ENCODE measurements at regions not wholly inside any gene's neighbourhood (a gene's known extent, or its start where the extent isn't known, plus 50 kb on each side); places are given as distances from the start of the nearest gene placed in this dataset.

DNA sequence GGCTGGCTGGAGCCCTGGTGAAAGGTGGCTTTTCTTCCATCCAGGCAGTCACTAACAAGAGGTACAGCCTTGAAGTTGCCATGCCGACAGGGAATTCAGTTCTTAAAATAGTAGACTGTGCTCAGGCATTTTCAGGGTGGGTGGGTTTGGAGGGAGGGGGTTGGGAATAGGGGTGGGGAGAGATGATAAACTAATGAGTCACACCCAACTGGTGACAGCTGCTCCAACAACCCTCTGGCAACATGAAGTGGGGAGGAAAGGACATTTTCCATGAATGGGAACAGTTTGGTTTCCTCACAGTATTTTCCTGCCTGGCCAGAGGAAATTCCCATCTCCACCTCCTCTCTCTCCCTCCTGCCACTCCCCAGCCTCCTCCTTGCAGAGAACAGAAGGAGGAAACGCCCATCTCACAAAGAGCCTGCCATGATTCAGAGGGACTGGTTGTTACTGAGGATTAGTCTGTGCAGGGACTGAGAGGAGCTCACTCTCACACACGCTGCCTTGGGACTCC lies 113.0 kb upstream of the SLC1A4 start:
- DNase-seq (no peak), ATAC-seq (ENCODE audit: insufficient read depth, low read depth) (no peak)

GRCh38 chr2:64879745-64880144 lies 109.5 kb upstream of the SLC1A4 start:
- Histone ChIP-seq H2AFZ (ENCODE audit: low read depth, low read length) (no peak overlapping the region), H3K4me2 (ENCODE audit: insufficient read depth, low read length) (no peak overlapping the region), H3K27me3 (ENCODE audit: insufficient read depth, low read length, poor library complexity) (no peaks in the 10 kb centered on the region), H3K4me1 (ENCODE audit: insufficient read depth, low read length) (no peaks in the 10 kb centered on the region), H3K4me3 (ENCODE audit: low read depth in 1 of 2, low read length in 2 of 2) (no peak overlapping the region), H3K79me2 (ENCODE audit: insufficient read depth, low read length) (no peaks in the 10 kb centered on the region), H3K9me3 (ENCODE audit: insufficient read depth, low read length, severe bottlenecking) (no peaks in the 10 kb centered on the region), H3K9ac (ENCODE audit: low read depth, low read length) (no peak overlapping the region), H3K27ac (ENCODE audit: low read length) (no peak overlapping the region), H3K36me3 (ENCODE audit: insufficient read depth, low read length) (no peaks in the 10 kb centered on the region), H4K20me1 (ENCODE audit: insufficient read depth, low read length) (no peaks in the 10 kb centered on the region)
- ATAC-seq (ENCODE audit: insufficient read depth, low read depth) (no peak), DNase-seq (no peak)
- TF ChIP-seq, protein P1, sequence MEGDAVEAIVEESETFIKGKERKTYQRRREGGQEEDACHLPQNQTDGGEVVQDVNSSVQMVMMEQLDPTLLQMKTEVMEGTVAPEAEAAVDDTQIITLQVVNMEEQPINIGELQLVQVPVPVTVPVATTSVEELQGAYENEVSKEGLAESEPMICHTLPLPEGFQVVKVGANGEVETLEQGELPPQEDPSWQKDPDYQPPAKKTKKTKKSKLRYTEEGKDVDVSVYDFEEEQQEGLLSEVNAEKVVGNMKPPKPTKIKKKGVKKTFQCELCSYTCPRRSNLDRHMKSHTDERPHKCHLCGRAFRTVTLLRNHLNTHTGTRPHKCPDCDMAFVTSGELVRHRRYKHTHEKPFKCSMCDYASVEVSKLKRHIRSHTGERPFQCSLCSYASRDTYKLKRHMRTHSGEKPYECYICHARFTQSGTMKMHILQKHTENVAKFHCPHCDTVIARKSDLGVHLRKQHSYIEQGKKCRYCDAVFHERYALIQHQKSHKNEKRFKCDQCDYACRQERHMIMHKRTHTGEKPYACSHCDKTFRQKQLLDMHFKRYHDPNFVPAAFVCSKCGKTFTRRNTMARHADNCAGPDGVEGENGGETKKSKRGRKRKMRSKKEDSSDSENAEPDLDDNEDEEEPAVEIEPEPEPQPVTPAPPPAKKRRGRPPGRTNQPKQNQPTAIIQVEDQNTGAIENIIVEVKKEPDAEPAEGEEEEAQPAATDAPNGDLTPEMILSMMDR (IDR thresholded peaks at IDR 0.05; ENCODE audit: borderline replicate concordance, extremely low read depth, low read length, poor library complexity, severe bottlenecking) = no peak
- TF ChIP-seq EZH2 (IDR thresholded peaks at IDR 0.05; ENCODE audit: borderline replicate concordance, low read depth, low read length, severe bottlenecking) = no peak

More for the DNA sequence above, 113.0 kb upstream of the SLC1A4 start:
- no peak overlapping the region for H3K9ac ChIP-seq (ENCODE audit: low read depth, low read length)
- no peaks in the 10 kb centered on the region for H4K20me1 ChIP-seq (ENCODE audit: insufficient read depth, low read length)
- H3K4me3 ChIP-seq (ENCODE audit: low read depth in 1 of 2, low read length in 2 of 2) = no peak overlapping the region
- TF ChIP-seq EZH2 (IDR thresholded peaks at IDR 0.05; ENCODE audit: borderline replicate concordance, low read depth, low read length, severe bottlenecking) = no peak
- no peaks in the 10 kb centered on the region for H3K9me3 ChIP-seq (ENCODE audit: insufficient read depth, low read length, severe bottlenecking)
- H3K79me2 ChIP-seq (ENCODE audit: insufficient read depth, low read length) = no peaks in the 10 kb centered on the region
- no peak overlapping the region for H2AFZ ChIP-seq (ENCODE audit: low read depth, low read length)
- H3K36me3 ChIP-seq (ENCODE audit: insufficient read depth, low read length) = no peaks in the 10 kb centered on the region
- no peaks in the 10 kb centered on the region for H3K27me3 ChIP-seq (ENCODE audit: insufficient read depth, low read length, poor library complexity)
- no peak overlapping the region for H3K27ac ChIP-seq (ENCODE audit: low read length)
- H3K4me2 ChIP-seq (ENCODE audit: insufficient read depth, low read length) = no peak overlapping the region
- peaks cover 3% of the 10 kb centered on the region for H3K4me1 ChIP-seq (ENCODE audit: insufficient read depth, low read length)

- no peaks in the 10 kb centered on the region for H3K79me2 ChIP-seq (ENCODE audit: insufficient read depth, low read length)
- H3K27me3 ChIP-seq (ENCODE audit: insufficient read depth, low read length, poor library complexity) = no peaks in the 10 kb centered on the region
- H3K4me3 ChIP-seq (ENCODE audit: low read depth in 1 of 2, low read length in 2 of 2) = no peak overlapping the region
- ATAC-seq (ENCODE audit: insufficient read depth, low read depth) = no peak
- no peak overlapping the region for H2AFZ ChIP-seq (ENCODE audit: low read depth, low read length)
- no peaks in the 10 kb centered on the region for H3K4me1 ChIP-seq (ENCODE audit: insufficient read depth, low read length)
- H3K9me3 ChIP-seq (ENCODE audit: insufficient read depth, low read length, severe bottlenecking) = no peaks in the 10 kb centered on the region
- no peaks in the 10 kb centered on the region for H4K20me1 ChIP-seq (ENCODE audit: insufficient read depth, low read length)
- no peak for DNase-seq
- H3K9ac ChIP-seq (ENCODE audit: low read depth, low read length) = no peak overlapping the region
- H3K4me2 ChIP-seq (ENCODE audit: insufficient read depth, low read length) = no peak overlapping the region
- no peak overlapping the region for H3K27ac ChIP-seq (ENCODE audit: low read length)
- TF ChIP-seq, protein P1 (IDR thresholded peaks at IDR 0.05; ENCODE audit: borderline replicate concordance, extremely low read depth, low read length, poor library complexity, severe bottlenecking) = no peak
- TF ChIP-seq EZH2 (IDR thresholded peaks at IDR 0.05; ENCODE audit: borderline replicate concordance, low read depth, low read length, severe bottlenecking) = no peak
- no peaks in the 10 kb centered on the region for H3K36me3 ChIP-seq (ENCODE audit: insufficient read depth, low read length)
These were observed 108.8 kb upstream of the SLC1A4 start for GRCh38 chr2:64880193-64880951.

GRCh38 chr2:64881037-64881492 lies 108.1 kb upstream of the SLC1A4 start:
- H3K4me3 ChIP-seq (ENCODE audit: low read depth in 1 of 2, low read length in 2 of 2) = no peak overlapping the region
- ATAC-seq (ENCODE audit: insufficient read depth, low read depth) = no peak
- H3K79me2 ChIP-seq (ENCODE audit: insufficient read depth, low read length) = no peaks in the 10 kb centered on the region
- H3K27me3 ChIP-seq (ENCODE audit: insufficient read depth, low read length, poor library complexity) = no peaks in the 10 kb centered on the region
- H3K27ac ChIP-seq (ENCODE audit: low read length) = no peak overlapping the region
- DNase-seq = no peak
- no peak overlapping the region for H3K4me2 ChIP-seq (ENCODE audit: insufficient read depth, low read length)
- H3K4me1 ChIP-seq (ENCODE audit: insufficient read depth, low read length) = no peaks in the 10 kb centered on the region
- H2AFZ ChIP-seq (ENCODE audit: low read depth, low read length) = no peak overlapping the region
- no peaks in the 10 kb centered on the region for H4K20me1 ChIP-seq (ENCODE audit: insufficient read depth, low read length)
- no peak overlapping the region for H3K9ac ChIP-seq (ENCODE audit: low read depth, low read length)
- H3K9me3 ChIP-seq (ENCODE audit: insufficient read depth, low read length, severe bottlenecking) = no peaks in the 10 kb centered on the region
- no peak for TF ChIP-seq EZH2 (IDR thresholded peaks at IDR 0.05; ENCODE audit: borderline replicate concordance, low read depth, low read length, severe bottlenecking)
- TF ChIP-seq, protein P1 (IDR thresholded peaks at IDR 0.05; ENCODE audit: borderline replicate concordance, extremely low read depth, low read length, poor library complexity, severe bottlenecking) = no peak
- no peaks in the 10 kb centered on the region for H3K36me3 ChIP-seq (ENCODE audit: insufficient read depth, low read length)

Measured in DND-41 (cell line).